Esophagus mucosa (tissue), 1 donor: ENCODE measurements at regions not wholly inside any gene's neighbourhood (a gene's known extent, or its start where the extent isn't known, plus 50 kb on each side); places are given as distances from the start of the nearest gene placed in this dataset.

ENCODE experiments used
- ATAC-seq: fragments of 200-7000 bp; cut with Tn5 transposase; one replicate; pipeline ENCODE4 v1.9.1; 2020
- donor health status: DM: yes; HTN: yes; CAD: no.

DNA sequence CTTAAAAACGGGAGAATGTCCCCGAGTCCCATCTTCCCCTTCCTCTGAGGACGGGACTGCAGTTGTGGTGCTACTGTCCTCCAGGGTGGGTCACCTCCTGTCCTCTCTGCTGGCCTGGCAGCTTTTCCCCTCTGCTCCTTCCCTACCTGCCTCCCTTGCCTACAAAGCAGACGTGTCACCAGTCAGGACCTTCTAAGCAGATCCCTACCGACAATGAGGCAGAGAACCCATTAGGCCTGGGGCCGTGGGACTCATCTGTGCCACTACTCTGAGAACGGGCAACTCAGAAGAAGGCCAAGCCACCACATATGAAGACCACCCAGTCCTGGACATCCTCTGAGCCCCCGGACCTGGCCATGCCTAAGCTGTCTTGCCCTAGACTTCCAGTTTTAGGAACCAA, 103.0 kb upstream of the TEX51 start:
- no peak for ATAC-seq

DNA sequence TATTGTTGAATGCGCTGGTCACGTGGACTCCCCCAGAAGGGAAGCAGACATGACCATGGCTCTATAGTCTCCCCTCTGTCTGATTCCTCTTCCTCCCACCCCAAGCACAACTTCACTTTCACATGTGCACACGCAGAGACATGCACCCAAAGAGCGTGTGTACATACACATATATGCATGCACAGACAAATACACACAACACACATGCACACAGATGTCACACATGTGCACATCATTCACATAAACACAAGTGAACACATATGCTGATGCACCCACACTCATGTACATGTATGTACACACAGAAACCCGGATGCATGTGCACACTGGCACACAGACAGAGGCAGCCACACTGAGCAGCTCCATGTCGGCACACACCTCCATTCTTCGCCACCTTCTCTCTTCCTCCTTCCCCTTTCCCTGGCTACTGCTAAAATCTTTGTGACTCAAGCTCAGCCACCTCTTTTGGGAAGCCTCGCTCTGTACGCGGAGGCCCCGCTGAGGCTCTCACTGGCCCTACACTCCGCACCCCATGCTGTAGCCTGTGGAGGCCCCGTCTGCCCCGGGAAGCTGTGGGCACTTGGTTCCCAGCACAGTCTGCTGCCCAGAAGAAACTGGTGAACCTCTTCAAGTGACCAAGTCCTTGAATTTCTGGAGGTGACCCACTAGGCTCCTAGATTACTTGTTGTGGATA, 101.6 kb upstream of the TEX51 start:
- no peak for ATAC-seq

DNA sequence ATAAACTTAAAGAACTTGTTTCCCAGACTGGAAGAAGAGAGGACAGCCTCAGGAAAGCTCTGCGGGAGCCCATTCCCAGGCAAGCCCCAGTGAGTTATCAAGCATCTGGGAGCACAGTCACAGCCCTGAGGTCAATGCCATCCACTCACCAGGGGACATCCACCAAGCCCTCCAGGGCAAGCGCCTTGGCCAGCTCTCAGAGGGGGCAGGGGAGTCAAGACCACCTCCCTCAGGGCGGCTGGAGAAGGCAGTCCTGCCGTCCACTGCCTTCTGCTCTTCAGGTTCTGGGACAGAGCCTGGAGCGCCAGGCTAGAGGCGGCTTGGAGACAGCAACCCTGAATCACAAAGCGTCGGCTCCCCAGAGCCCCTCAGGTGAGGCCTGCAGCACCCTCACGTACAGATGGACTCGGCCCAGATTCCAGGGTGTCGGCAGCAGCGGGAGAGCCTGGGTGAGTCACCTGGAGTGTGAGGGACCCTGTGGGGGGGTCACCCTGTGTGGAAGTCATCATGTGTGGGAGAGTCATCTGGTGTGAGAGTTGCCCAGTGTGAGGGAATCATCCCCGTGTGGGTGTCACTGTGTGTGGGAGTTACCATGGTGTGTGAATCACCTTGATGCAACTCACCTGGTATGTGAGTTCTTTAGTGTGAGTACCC, 100.9 kb upstream of the TEX51 start:
- no peak for ATAC-seq

DNA sequence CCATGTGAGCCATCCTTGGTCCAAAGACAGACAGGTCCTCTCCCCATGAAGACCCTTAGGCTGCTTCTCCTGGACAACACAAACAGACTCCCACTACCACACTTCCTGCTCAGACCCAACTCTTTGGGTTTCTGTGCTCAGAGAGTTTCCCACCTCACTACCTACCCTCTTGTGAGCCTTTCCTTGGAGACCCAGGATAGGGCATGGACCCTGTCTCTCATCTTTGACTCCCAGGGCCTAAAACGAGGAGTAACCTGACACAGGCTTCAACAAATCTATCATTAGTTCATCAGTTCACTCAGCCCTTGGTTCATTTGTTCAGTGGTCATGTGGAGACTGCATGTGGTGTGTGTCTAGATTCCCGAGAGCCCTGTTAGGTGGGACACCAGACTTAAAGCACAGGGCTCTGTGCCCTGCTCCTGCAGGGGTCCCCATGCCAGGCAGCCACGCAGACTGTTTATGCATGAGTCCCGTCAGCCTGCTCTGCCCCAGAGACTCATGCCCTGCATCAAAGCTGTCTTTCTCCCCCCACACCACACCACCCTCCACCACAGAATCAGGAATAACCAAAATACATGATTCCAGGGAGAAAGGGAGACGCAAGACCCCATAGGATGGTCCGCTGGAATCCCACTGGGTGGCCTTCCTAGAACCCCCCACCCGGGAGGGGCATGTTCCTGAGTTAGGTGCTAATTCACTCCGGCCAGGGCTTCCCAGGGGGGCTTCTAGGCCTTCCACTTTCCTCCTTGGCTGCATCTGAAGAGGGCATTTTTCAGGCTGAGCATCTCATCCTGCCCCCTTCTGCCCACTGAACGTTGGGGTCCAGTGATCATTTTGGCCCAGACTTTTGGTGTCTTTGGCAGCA, 100.2 kb upstream of the TEX51 start:
- ATAC-seq = no peak

DNA sequence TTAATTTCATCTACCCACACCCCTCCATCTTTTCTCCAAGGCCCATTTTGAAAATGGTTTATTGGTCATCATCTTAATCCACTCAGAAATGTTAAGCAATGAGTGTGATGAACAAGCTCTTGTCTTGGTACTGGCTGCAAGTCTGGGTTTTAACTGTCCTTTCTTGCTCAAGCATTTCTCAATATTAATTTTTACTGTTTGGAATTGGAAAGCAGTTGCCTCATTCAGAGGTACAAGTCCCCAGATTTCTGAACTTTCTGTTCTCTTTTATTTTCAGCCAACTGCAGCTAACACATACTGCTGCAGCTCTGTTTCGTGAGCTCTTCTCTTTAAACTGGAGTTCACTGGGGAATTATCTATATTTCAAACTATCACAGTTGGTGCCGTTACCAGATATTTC, 99.4 kb upstream of the TEX51 start:
- no peak for ATAC-seq

DNA sequence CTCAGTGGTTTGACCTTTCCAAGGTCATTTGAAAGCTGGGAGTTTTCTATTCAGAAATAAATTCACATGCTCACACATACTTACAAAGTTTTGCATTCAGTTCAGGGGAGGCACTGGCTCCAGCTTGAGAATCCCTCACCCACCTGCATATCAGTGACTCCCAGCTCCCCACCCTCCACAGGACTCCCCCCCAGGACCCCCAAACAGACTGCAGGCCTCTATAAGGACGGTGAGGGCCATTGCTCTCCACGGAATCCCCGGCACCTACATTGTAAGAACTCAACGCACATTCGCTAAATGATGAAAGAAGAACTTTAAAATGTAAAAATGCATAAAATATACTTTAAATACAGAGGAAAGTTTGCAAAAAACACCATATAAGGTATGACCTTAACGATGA, 97.2 kb upstream of the TEX51 start:
- ATAC-seq = no peak

DNA sequence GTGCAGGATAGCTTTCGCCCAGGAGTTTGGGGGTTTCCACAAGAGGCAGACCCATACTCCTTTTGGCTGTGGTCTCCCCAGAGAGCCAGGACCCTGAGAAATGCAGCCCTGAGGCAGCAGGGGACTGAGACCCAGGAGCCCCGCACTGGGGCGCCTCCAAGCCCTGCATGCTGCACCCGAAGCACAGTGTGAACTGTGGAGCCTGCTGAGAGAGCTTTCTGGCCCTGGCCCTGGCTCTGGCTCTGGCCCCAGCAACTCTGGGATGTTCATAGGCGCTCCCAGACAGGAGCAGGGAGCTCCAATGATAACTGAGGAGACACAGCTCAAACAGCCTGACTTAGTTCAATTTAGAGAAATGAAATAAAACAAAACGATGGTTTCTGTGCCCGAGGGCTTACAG, 96.4 kb upstream of the TEX51 start:
- ATAC-seq = no peak

DNA sequence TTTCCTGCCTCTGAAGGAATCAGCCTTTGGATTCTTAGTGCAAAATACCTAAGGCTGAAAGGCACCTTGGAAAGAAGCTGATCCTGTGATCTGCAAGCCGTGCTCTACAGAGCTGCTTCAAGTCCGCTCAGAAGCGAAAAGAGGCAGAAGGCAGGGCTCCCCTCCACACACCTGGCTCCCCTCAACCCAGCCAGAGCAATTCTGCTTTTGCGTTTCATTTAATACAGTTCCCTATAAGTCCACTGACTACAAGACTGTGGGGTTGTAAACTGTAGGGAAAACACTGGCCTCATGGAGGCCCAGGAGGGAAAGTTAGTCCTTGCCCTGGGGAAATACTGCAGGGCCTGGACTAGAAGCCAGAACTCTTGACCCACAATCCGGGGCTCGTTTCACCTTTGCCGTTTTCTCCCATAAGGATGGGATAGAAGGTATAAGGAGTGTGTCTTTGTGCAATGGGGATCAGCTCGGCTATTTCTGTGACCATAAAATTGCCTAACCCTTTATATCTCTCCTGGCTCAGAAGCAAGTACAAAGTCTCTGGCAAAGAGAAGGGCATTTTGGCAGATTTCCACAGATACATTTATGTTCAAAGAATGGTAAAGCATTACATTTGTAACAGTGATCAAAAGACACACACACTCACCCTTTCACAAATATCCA, 95.8 kb upstream of the TEX51 start:
- no peak for ATAC-seq

DNA sequence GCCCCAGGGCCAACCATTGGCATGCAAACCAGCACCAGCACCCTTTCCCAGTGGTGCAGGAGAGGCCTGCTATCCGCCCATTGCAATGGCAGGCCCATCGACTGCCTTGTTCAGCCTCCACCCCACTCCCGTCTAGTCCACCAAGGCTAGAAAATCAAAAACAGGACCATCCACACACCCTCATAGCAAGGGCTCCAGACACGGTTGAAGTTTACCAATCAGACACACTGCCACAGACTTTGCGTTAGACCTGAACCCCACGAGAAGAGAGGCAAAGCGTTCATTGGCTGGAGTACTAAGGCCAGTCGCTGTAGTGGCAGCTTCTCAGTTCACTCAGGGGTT, 95.3 kb upstream of the TEX51 start:
- ATAC-seq = no peak

DNA sequence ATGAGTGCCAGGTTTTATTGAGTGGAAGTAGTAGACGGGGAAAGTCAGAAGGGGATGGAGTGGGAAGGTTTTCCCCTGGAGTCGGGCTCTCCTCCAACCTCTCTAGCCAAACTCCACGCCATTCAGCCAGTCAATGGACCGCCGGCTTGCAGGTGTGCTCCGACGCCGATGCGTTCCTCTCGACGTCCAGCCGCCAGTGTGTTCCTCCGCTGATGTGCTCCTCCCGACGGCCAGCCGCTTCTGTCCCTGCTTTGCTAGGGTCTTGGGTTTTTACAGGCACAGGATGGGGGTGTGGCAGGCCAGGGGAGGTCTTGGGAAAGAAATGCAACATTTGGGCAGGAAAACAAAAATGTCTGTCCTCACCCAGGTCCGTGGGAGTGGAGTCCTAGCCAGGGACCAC, 94.3 kb upstream of the TEX51 start:
- ATAC-seq = no peak

DNA sequence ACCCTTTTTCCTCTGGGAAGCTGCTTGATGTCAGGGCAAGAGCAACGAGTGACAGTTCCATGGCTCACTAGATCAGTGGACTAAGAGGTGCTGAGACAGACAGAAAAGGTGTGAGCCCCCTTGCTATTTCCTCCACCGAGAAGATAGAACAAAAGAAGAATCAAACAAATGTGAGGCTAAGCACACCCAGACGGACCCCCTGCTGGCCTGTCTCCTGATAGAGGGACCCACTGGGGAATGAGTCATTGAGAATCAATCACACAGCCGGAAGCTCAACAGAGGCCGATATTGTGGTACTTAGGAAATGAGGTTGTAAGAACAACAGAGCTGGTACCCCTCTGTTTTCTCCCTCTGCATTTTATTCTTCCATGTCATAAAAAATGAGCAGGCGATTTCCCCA, 89.8 kb upstream of the TEX51 start:
- no peak for ATAC-seq

DNA sequence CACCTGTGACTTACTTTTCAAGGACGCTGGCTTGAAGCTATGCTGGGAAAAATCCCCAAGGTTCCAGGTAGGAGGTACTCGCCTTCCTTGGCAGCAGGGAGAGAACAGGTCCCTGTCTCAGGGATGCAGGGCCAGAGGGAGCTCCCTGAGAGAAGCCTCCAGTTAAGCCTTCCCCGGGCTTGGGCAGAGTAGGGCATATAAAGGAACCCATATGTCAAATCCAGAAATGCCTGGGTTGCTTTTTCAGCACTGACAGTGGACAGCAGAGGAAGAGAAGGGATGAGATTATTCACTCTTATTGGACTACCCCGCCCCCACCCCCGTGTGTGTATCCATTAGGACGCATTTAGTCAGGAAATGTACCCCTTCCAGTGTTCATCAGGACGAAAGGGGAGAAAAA, 89.3 kb upstream of the TEX51 start:
- no peak for ATAC-seq

DNA sequence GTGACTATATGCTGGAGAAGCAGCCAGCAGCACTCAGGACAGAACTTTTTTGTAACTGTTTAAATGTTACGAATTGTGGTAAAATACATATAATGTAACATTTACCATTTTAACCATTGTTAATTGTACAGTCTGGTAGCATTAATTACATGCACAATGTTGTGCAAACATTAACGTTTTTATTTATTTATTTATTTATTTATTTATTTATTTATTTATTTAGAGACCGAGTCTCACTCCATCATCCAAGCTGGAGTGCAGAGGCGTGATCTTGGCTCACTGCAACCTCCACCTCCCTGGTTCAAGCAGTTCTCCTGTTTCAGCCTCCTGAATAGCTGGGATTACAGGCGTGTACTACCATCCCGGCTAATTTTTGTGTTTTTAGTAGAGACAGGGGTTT, 88.7 kb upstream of the TEX51 start:
- ATAC-seq = no peak

DNA sequence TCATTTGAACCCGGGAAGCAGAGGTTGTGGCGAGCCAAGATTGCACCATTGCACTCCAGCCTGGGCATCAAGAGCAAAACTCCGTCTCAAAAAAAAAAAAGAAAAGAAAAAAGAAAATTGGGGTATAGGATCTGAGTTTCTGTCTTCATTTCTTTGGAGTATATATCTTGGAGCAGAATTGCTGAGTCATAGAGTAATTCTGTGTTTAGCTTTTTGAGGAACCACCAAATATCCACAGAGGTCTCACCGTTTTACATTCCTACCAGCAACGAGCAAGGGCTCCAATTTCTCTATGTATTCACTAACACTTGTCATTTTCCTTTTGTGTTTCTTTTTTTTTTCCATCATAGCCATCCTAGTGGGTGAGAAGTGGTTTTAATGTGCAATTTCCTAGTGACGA, 87.6 kb upstream of the TEX51 start:
- no peak for ATAC-seq

DNA sequence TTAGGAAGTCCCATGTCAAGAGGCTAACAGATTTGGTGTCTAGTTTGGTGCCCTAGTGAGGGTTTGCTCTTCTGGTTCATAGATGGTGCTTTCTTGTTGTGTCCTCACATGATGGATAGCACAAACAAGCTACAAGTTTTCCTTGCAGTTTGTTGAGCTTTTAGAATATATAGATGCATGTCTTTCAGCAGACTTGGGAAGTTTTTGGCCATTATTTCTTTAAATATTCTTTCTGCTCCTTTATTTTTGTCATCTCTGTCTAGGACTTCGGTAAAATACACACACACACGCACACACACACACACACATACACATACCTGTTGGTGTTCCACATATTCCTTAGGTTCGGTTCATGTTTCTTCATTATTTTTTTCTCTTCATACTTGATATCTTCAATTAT, 81.5 kb upstream of the TEX51 start:
- no peak for ATAC-seq

DNA sequence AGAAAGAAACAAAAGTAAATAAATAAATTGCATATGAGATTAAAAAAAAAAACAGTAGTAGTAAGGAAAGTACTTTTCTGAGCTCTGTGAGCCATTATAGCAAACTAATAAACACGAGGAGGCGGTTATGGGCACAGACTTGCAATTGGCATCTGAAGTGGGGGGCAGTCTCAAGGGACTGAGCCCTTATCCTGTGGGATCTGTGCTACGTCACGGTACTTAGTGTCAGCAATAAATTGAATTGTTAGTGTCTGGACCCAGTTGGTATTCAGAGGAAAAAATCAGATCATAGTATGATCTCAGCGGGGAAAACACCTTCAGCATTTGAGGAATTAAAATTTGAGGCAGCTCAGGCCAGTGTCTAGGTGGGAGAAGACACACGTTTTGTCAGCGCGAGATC, 76.6 kb upstream of the TEX51 start:
- ATAC-seq = no peak

DNA sequence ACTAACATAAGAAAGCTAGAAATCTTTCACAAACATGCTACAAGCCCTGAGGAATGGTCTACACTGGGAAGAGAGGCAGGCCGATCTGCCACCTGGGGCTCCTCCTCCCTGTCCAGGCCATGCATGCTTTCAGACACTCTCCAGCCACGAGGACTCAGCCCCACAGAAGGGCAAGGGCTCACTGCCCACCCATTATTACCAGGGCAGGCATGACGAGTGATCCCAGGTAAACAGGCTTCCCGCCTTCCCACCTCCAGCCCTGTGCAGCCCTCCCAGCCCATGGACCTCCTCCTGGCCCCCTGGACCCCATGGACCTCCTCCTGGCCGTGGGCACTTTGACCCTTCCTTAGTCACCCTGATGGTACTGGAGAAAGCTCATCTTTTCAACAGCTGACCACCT, 75.8 kb upstream of the TEX51 start:
- no peak for ATAC-seq

DNA sequence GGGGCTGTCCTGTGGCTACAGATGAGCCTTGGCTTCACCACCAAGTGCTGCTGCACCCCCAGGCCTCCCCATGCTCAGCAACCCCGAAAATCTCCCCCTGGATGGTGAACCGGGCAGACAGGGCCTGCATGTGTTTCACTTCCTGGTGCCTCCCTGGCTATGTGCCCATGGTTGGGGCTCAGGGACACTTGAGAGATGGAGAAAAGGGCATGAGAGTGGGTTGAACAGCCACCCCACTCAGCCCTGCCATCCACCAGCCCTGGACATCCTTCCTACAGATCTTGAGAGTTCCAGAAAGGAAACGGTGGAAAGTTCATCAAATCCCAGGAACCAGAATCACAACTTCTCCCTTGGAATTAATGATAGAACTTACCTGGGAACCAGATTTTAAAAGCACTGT, 74.7 kb upstream of the TEX51 start:
- ATAC-seq = no peak

DNA sequence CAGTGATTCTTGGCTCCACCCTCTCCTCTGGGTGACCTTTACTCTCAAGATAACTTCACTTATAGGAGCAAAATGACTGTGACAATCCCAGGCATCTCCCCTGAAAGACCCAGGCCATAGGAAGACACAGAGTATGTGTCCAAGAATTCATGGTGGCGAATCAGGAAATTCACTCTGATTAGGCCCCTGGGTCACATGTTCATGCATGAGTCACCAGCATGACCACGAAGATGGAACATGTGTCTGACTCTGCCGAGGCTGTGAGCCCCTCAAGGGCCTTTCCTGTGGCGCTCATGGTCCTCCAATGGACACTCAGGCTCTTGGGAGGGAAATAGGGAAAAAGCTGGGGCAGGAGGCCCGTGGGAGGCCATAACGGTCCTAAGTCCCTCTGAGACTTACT, 74.0 kb upstream of the TEX51 start:
- no peak for ATAC-seq

DNA sequence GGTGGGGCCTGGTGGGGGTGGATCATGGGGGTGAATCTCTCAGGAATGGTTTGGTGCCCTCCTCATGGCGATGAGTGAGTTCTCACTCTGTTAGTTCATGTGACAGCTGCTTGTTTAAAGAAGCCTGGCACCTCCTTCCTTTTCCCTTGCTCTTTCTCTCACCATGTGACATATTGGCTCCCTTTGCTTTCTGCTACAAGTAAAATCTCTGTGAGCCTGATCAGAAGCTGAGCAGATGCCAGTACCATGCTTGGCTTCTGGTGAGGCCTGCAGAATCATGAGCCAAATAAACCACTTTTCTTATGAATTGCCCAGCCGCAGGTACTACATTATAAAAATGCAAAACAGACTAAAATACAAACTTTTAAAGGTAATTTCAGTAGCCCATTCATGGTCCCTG, 73.4 kb upstream of the TEX51 start:
- ATAC-seq = no peak

DNA sequence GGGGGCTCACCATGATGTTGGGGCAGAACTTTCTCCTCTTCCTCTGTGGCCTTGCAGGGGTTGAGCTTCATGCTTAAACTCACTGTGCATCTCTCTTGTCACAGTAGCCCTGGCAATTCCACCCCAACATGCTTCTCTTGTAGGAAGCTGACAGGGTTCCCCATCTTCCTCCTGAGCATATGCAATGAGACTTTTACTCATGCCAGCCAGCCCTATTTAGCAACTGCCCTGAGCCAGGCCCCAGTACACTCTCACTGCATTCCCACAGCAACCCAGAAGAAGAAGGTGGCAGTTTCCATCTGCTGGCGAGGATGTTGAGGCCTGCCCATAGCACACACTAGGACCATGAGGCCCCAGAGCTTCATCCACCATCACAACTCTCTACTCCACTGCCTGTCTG, 72.2 kb upstream of the TEX51 start:
- ATAC-seq = no peak

DNA sequence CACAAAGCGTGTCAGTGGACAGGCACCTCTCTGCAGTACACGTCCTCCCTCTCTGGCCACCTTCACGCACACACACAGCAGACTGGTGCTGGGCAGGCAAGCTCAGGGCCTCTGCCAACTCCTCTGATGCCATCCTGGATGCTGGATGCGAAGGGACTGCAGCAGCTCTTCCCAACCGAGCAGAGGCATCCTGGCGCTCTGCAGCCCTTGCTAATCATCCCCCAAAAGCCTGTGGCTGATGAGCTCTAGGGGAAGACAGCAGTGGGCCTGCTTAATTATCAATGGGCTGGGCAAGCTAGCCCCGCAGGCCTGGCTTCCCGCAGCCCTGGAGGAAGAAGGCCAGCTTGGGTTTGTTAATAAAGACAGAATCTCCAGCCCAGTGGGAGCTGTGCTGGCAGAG, 71.3 kb upstream of the TEX51 start:
- ATAC-seq = no peak

DNA sequence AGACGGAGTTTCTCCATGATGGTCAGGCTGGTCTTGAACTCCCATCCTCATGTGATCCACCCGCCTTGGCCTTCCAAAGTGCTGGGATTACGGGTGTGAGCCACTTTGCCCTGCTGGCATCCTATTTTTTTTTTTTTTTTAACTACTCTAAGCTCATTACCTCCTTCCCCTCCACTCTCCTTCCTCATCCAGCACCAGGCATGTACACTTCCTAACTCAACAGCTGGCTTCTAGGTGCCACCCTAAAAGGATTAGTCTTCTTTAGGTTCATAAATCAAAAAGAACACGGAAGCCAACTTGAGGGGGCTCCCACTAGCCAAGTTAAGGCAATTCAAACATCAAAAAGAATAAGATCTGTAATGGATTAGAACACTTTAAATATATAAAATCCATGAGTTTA, 70.6 kb upstream of the TEX51 start:
- ATAC-seq = no peak

DNA sequence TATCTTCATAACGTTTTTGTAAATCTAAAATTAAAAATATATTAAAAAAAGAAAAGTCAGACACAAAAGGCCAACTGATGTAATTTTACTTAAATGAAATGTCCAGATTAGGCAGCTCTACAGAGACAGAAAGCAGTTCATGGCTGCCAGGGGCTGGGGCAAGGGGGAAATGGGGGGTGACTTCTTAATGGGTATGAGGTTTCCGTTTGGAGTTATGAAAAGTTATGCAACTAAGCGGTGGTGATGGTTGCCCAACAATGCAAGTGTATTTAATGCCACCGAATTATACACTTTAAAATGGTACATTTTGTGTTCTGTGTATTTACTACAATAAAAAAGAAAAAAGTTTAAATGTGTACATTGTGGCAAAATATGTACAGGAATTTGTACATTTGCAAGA, 70.2 kb upstream of the TEX51 start:
- ATAC-seq = no peak
